Mesendoderm (in vitro differentiated cells): ENCODE measurements at regions not wholly inside any gene's neighbourhood (a gene's known extent, or its start where the extent isn't known, plus 50 kb on each side); places are given as distances from the start of the nearest gene placed in this dataset.

Experiments
- DNase-seq: peaks from one replicate; pipeline ENCODE4 v3.0.0; 2013
- H2AK5ac ChIP-seq: 2 replicates; pipeline ENCODE4 v1.6.1; 2013; ENCODE audit warnings: low read length, inconsistent platforms
- H2BK120ac ChIP-seq: 2 replicates; pipeline ENCODE4 v1.6.1; 2013; ENCODE audit warnings: low read depth, mild to moderate bottlenecking, low read length, moderate library complexity, mixed read lengths
- H2BK15ac ChIP-seq: replicated peaks from 2 replicates; pipeline ENCODE4 v1.6.1; 2013; ENCODE audit warnings: low read depth, mild to moderate bottlenecking, moderate library complexity
- H2BK5ac ChIP-seq: 2 replicates; pipeline ENCODE4 v1.6.1; 2013; ENCODE audit warnings: low read length, inconsistent platforms
- H3K18ac ChIP-seq: 2 replicates; pipeline ENCODE4 v1.6.1; 2013; ENCODE audit warnings: mild to moderate bottlenecking, low read length, mixed read lengths
- H3K23ac ChIP-seq: one replicate; pipeline ENCODE4 v1.6.1; 2013; ENCODE audit warnings: low read length
- H3K27ac ChIP-seq: 2 replicates; pipeline ENCODE4 v1.5.1; 2013; ENCODE audit warnings: low read depth, mild to moderate bottlenecking, inconsistent platforms, low read length, moderate library complexity
- H3K27me3 ChIP-seq: 2 replicates; pipeline ENCODE4 v1.6.1; 2013; ENCODE audit warnings: low read length, control low read depth, mild to moderate bottlenecking, inconsistent platforms; ENCODE audit not compliant: insufficient read depth, poor library complexity
- H3K36me3 ChIP-seq: 2 replicates; pipeline ENCODE4 v1.6.1; 2013; ENCODE audit warnings: low read length, inconsistent platforms; ENCODE audit not compliant: control insufficient read depth, insufficient read depth
- H3K4ac ChIP-seq: one replicate; pipeline ENCODE4 v1.6.1; 2013; ENCODE audit warnings: low read depth, mild to moderate bottlenecking, low read length, moderate library complexity
- H3K4me1 ChIP-seq: 2 replicates; pipeline ENCODE4 v1.6.1; 2013; ENCODE audit warnings: low read depth, low read length, inconsistent platforms; ENCODE audit not compliant: control insufficient read depth
- H3K4me2 ChIP-seq: 2 replicates; pipeline ENCODE4 v1.6.1; 2013; ENCODE audit warnings: low read length
- H3K4me3 ChIP-seq: 2 replicates; pipeline ENCODE4 v1.5.1; 2013; ENCODE audit warnings: mild to moderate bottlenecking, low read length
- H3K56ac ChIP-seq: one replicate; pipeline ENCODE4 v1.6.1; 2013; ENCODE audit warnings: low read length
- H3K79me1 ChIP-seq: 2 replicates; pipeline ENCODE4 v1.6.1; 2013; ENCODE audit warnings: low read length, inconsistent platforms
- H3K79me2 ChIP-seq: 2 replicates; pipeline ENCODE4 v1.6.1; 2013; ENCODE audit warnings: mild to moderate bottlenecking, low read length; ENCODE audit not compliant: control insufficient read depth, insufficient read depth
- H3K9ac ChIP-seq: 2 replicates; pipeline ENCODE4 v1.6.1; 2013; ENCODE audit warnings: low read length, inconsistent platforms
- H4K5ac ChIP-seq: one replicate; pipeline ENCODE4 v1.6.1; 2013; ENCODE audit warnings: low read length
- H4K8ac ChIP-seq: one replicate; pipeline ENCODE4 v1.6.1; 2013; ENCODE audit warnings: low read depth, mild to moderate bottlenecking, control low read depth, low read length, moderate library complexity
- WGBS: extraction: QIAGEN DNeasy Blood & Tissue Kit; methylation state at CpG from one replicate; pipeline ENCODE4 v1.1.7; 2013; ENCODE audit warnings: low lambda C conversion rate, missing lambda C conversion rate; ENCODE audit not compliant: insufficient coverage; ENCODE audit errors: extremely low coverage; 5-methylcytosine and 5-hydroxymethylcytosine counted together

DNA sequence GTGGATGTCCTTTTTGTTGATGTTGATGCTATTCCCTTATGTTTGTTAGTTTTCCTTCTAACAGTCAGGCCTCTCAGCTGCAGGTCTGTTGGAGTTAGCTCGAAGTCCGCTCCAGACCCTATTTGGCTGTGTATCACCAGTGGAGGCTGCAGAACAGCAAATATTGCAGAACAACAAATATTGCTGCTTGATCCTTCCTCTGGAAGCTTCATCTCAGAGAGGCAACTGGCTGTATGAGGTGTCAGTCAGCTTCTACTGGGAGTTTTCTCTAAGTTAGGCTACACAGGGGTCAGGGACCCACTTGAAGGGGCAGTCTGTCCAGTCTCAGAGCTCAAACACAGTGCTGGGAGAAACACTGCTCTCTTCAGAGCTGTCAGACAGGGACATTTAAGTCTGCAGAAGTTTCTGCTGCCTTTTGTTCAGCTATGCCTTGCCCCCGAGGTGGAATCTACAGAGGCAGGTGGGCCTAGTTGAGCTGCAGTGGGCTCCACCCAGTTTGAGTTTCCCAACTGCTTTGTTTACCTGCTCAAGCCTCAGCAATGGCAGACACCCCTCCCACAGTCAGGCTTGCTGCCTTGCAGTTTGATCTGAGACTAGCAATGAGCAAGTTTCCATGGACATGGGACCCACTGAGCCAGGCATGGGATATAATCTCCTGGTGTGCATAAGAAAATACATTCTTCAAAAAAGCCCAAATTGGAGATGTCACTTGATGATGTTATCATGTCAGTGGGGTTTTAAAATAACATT is 99.5 kb downstream of the KDM5D start:
- no peak overlapping the region for H2BK120ac ChIP-seq
- H3K56ac ChIP-seq = no peak overlapping the region
- H3K27ac ChIP-seq = no peak overlapping the region
- H3K36me3 ChIP-seq = no peaks in the 10 kb centered on the region
- H3K4me2 ChIP-seq = no peak overlapping the region
- H3K9ac ChIP-seq = no peak overlapping the region
- H4K5ac ChIP-seq = no peak overlapping the region
- no peak overlapping the region for H3K23ac ChIP-seq
- no peak overlapping the region for H3K4me3 ChIP-seq
- H3K4ac ChIP-seq = no peak overlapping the region
- no peaks in the 10 kb centered on the region for H3K4me1 ChIP-seq
- no peak overlapping the region for H2BK15ac ChIP-seq
- WGBS = no CpG with 5 or more reads among the region's 3 CpGs
- H3K27me3 ChIP-seq = no peaks in the 10 kb centered on the region
- H2AK5ac ChIP-seq = no peak overlapping the region
- no peak for DNase-seq
- H3K79me1 ChIP-seq = no peaks in the 10 kb centered on the region
- H4K8ac ChIP-seq = no peak overlapping the region
- no peaks in the 10 kb centered on the region for H3K79me2 ChIP-seq
- H3K18ac ChIP-seq = no peak overlapping the region
- no peak overlapping the region for H2BK5ac ChIP-seq

DNA sequence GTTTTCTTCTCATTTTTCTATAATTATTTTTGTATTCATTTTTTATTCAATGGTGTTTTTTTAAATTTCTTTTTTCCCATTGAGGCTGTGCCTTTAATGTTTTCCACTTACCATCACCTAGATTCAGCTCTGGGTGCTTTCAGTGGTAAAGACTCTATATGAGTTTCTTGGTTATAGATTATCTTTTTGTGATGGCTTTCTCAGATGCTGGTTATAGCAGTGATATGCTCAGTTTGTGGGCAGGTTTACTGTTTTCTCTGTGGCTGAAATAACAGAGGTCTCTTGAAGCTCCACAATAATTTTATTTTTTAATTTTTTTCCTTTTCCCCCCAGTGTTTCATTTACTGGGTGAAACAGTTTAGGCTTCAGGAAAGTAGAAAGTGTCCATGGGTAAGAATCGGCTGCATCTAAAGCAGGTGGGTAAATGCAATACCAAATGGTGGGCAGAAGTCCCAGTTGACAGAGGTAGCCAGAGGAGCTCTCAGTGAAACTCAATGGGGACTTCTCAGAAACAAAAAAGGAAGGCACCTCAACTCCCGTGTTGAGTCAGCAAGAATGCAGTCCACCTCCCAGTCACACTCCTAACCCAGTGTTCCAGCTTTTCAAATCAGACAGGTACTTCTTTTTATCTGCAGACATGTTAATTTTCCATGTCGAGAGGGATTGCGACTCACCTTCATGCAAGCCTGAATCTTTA is 106.7 kb downstream of the KDM5D start:
- H3K9ac ChIP-seq = no peak overlapping the region
- H3K18ac ChIP-seq = no peak overlapping the region
- no peaks in the 10 kb centered on the region for H3K79me2 ChIP-seq
- no peak overlapping the region for H3K23ac ChIP-seq
- H3K36me3 ChIP-seq = no peaks in the 10 kb centered on the region
- no peak overlapping the region for H2BK5ac ChIP-seq
- no peak overlapping the region for H2BK15ac ChIP-seq
- H3K4ac ChIP-seq = no peak overlapping the region
- H2BK120ac ChIP-seq = no peak overlapping the region
- no peak overlapping the region for H3K56ac ChIP-seq
- no peak overlapping the region for H3K27ac ChIP-seq
- no peaks in the 10 kb centered on the region for H3K27me3 ChIP-seq
- DNase-seq = no peak
- H4K5ac ChIP-seq = no peak overlapping the region
- no peaks in the 10 kb centered on the region for H3K4me1 ChIP-seq
- WGBS = no CpG with 5 or more reads among the region's 4 CpGs
- H3K79me1 ChIP-seq = no peaks in the 10 kb centered on the region
- no peak overlapping the region for H2AK5ac ChIP-seq
- no peak overlapping the region for H3K4me2 ChIP-seq
- no peak overlapping the region for H3K4me3 ChIP-seq
- H4K8ac ChIP-seq = no peak overlapping the region

DNA sequence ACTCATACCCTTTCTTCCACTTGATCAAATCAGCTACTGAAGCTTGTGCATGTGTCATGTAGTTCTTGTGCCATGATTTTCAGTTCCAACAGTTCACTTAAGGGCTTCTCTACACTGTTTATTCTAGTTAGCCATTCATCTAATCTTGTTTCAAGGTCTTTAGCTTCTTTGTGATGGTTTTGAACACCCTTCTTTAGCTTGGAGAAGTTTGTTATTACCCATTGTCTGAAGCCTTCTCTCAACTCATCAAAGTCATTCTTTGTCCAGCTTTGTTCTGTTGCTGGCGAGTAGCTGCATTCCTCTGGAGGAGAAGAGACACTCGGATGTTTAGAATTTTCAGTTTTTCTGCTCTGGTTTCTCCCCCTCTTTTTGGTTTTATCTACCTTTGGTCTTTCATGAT is 115.6 kb downstream of the KDM5D start:
- H2BK5ac ChIP-seq = no peak overlapping the region
- no peak overlapping the region for H3K27ac ChIP-seq
- no CpG with 5 or more reads among the region's 2 CpGs for WGBS
- no peaks in the 10 kb centered on the region for H3K79me1 ChIP-seq
- H3K4me3 ChIP-seq = no peak overlapping the region
- H3K4ac ChIP-seq = no peak overlapping the region
- H3K4me2 ChIP-seq = no peak overlapping the region
- no peak overlapping the region for H3K23ac ChIP-seq
- no peak overlapping the region for H3K18ac ChIP-seq
- H3K36me3 ChIP-seq = no peaks in the 10 kb centered on the region
- no peak overlapping the region for H2AK5ac ChIP-seq
- no peak overlapping the region for H2BK15ac ChIP-seq
- H3K27me3 ChIP-seq = no peaks in the 10 kb centered on the region
- no peak overlapping the region for H4K8ac ChIP-seq
- no peak for DNase-seq
- H3K4me1 ChIP-seq = no peaks in the 10 kb centered on the region
- no peak overlapping the region for H2BK120ac ChIP-seq
- H4K5ac ChIP-seq = no peak overlapping the region
- H3K9ac ChIP-seq = no peak overlapping the region
- no peaks in the 10 kb centered on the region for H3K79me2 ChIP-seq
- H3K56ac ChIP-seq = no peak overlapping the region

GRCh38 chrY:19622392-19622791 is 122.1 kb downstream of the KDM5D start:
- Histone ChIP-seq H3K56ac (no peak overlapping the region), H3K36me3 (no peaks in the 10 kb centered on the region), H3K23ac (no peak overlapping the region), H3K4ac (no peak overlapping the region), H3K4me3 (no peak overlapping the region), H3K9ac (no peak overlapping the region), H2BK5ac (no peak overlapping the region), H4K5ac (no peak overlapping the region), H3K18ac (no peak overlapping the region), H3K27ac (no peak overlapping the region), H3K79me2 (no peaks in the 10 kb centered on the region), H3K79me1 (no peaks in the 10 kb centered on the region), H2BK120ac (no peak overlapping the region), H3K4me1 (no peaks in the 10 kb centered on the region), H2BK15ac (no peak overlapping the region), H3K4me2 (no peak overlapping the region), H2AK5ac (no peak overlapping the region), H4K8ac (no peak overlapping the region), H3K27me3 (no peaks in the 10 kb centered on the region)
- no CpG with 5 or more reads among the region's 3 CpGs for WGBS
- DNase-seq = no peak

DNA sequence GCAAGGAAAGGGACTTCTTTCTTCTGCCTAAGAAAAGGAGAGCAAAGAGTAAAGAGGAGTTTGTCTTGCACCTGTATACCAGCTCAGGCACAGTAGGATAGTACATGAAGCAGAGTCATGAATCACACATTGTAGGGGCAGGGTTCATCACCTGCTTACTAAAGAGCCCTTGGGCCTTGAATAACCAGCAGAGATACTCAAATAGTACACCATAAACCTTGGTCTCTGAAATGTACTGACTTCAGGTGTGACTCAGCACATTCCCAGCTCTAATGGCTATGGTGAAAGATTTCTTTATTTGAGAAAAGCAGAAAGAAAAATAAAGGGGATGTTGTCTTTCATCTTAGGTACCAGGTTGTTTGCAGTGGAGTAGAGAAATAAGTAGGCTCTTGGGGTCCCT is 122.8 kb downstream of the KDM5D start:
- Histone ChIP-seq H3K79me1 (no peaks in the 10 kb centered on the region), H2AK5ac (no peak overlapping the region), H3K9ac (no peak overlapping the region), H3K27me3 (no peaks in the 10 kb centered on the region), H3K56ac (no peak overlapping the region), H2BK120ac (no peak overlapping the region), H3K36me3 (no peaks in the 10 kb centered on the region), H3K79me2 (no peaks in the 10 kb centered on the region), H3K4ac (no peak overlapping the region), H4K5ac (no peak overlapping the region), H4K8ac (no peak overlapping the region), H3K4me3 (no peak overlapping the region), H3K23ac (no peak overlapping the region), H3K18ac (no peak overlapping the region), H2BK5ac (no peak overlapping the region), H3K27ac (no peak overlapping the region), H3K4me2 (no peak overlapping the region), H2BK15ac (no peak overlapping the region), H3K4me1 (no peaks in the 10 kb centered on the region)
- DNase-seq = no peak

DNA sequence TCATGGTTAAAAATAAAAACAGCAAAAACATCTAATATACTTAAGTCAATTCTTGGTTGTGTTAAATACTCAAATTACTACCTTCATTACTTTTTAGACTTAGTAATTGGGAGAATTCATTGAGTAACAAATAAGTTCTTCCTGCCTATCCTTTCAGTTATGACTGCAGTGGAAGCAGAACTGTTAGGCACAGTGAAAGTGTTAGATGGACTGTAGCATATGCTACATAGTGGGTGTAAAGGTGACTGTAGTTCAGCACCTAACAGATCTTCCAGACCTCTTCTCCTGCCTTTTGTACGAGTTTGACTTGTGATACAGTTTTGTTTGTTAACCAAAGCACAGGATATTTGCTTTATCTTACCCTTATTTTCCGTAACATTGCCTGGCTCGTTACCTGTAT is 143.4 kb downstream of the KDM5D start:
- no peak for DNase-seq
- Histone ChIP-seq H3K23ac (no peak overlapping the region), H3K4me3 (no peak overlapping the region), H3K4ac (no peak overlapping the region), H3K18ac (no peak overlapping the region), H3K4me2 (no peak overlapping the region), H4K8ac (no peak overlapping the region), H2BK120ac (no peak overlapping the region), H3K79me1 (no peaks in the 10 kb centered on the region), H2AK5ac (no peak overlapping the region), H2BK15ac (no peak overlapping the region), H3K79me2 (no peaks in the 10 kb centered on the region), H2BK5ac (no peak overlapping the region), H3K36me3 (no peaks in the 10 kb centered on the region), H3K9ac (no peak overlapping the region), H4K5ac (no peak overlapping the region), H3K56ac (no peak overlapping the region), H3K27me3 (no peaks in the 10 kb centered on the region), H3K4me1 (no peaks in the 10 kb centered on the region), H3K27ac (no peak overlapping the region)
- no CpG with 5 or more reads among the region's 3 CpGs for WGBS
